ENCODE measurements at regions not wholly inside any gene's neighbourhood (a gene's known extent, or its start where the extent isn't known, plus 50 kb on each side); places are given as distances from the start of the nearest gene placed in this dataset.

DNA sequence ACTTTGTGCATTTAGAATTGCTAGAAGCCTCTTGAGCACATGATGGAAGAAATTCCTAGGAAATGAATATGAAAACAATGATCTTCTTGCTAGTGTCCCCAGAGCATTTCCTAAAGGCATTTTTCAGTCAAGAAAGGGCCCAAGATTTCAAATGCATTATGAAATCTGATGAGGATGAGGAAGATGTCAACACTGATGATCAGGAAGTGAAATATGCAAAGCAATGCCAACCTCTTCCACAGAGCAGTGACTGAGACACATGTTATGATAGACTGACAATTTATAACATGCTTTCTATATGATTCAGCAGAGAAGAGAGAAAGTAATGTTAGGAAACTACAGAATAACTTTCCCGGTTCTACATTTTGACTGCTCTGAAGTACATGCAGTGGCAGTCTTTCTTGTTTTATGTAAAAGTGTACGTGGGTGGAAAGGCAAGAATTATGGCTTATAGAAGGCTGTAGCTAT lies 859.1 kb upstream of the GOT2 start:
- Mint-ChIP-seq H3K27ac (no peak overlapping the region), H3K36me3 (ENCODE audit: low read depth) (no peaks in the 10 kb centered on the region), H3K27me3 (no peaks in the 10 kb centered on the region), H3K4me1 (no peaks in the 10 kb centered on the region), H3K9me3 (no peaks in the 10 kb centered on the region), H3K4me3 (no peak overlapping the region)
- intact Hi-C loops (cut with micrococcal nuclease) = no loop called here
- DNase-seq = no peak

DNA sequence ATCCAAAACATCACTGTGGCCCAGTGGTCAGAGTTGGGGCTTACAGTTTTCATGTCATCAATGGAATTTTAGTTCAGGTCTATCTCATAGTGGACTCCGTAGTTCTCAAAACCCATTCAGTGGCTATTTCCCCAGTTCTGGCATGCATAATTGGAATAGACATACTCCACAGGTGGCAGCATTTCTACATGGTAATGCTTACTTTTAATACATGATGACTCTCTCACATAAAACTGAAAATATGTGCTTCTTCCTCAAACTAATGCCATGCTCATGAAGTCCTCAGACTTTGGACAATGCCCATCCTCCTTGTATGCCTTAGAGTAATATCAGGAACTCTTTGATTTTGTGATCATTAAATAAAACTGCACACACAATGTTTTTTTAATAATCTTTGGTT lies 857.4 kb upstream of the GOT2 start:
- Mint-ChIP-seq H3K4me1 (no peaks in the 10 kb centered on the region), H3K27ac (no peak overlapping the region), H3K36me3 (ENCODE audit: low read depth) (no peaks in the 10 kb centered on the region), H3K27me3 (no peaks in the 10 kb centered on the region), H3K9me3 (no peaks in the 10 kb centered on the region), H3K4me3 (no peak overlapping the region)
- intact Hi-C loops (cut with micrococcal nuclease) = no loop called here
- DNase-seq = no peak

DNA sequence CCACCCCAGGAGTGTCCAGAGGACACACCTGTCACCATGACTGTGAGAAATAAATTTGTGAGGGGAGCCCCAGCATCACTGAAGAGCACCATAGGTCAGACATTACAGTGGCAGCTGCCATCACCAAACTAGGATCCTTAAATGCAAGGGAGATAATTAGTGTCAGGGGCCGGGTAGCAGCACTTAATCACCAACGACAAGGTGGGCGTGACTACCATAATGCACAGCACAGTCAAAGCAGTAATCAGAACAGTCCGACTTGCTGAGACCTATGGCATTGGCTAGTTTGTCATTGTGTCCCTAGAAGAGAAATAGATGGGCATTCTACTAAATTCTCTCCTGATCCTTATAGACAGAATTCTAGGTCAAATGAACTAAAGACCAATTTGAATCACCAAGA lies 856.7 kb upstream of the GOT2 start:
- intact Hi-C loops (cut with micrococcal nuclease) = no loop called here
- DNase-seq = no peak
- no peaks in the 10 kb centered on the region for H3K27me3 Mint-ChIP-seq

DNA sequence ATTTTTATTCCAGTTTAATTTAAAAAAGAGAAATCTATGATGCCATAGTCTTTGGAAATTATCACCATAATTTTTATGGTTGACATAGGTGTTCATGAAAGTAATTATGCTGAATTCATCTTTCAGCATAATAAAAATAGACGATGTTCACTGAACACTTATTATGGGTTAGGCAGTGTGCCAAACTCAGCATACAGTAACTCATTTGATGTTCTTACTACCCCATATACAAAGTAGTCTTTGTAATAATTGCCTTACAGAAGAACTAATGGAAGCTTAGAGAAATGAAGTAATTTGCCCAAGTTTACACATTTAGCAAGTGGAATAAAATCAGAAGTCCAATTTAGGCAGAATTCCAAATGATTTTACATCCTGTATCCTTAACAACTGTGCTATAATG lies 852.2 kb upstream of the GOT2 start:
- H3K4me1 Mint-ChIP-seq = no peaks in the 10 kb centered on the region
- no peak for DNase-seq
- no peak overlapping the region for H3K4me3 Mint-ChIP-seq
- intact Hi-C loops (cut with micrococcal nuclease) = no loop called here
- no peaks in the 10 kb centered on the region for H3K27me3 Mint-ChIP-seq
- peaks cover 4% of the 10 kb centered on the region for H3K9me3 Mint-ChIP-seq
- no peak overlapping the region for H3K27ac Mint-ChIP-seq
- no peaks in the 10 kb centered on the region for H3K36me3 Mint-ChIP-seq (ENCODE audit: low read depth)

More for the DNA sequence above, 856.7 kb upstream of the GOT2 start:
- Mint-ChIP-seq H3K27ac (no peak overlapping the region), H3K9me3 (no peaks in the 10 kb centered on the region), H3K4me1 (no peaks in the 10 kb centered on the region), H3K4me3 (no peak overlapping the region), H3K36me3 (ENCODE audit: low read depth) (no peaks in the 10 kb centered on the region)

DNA sequence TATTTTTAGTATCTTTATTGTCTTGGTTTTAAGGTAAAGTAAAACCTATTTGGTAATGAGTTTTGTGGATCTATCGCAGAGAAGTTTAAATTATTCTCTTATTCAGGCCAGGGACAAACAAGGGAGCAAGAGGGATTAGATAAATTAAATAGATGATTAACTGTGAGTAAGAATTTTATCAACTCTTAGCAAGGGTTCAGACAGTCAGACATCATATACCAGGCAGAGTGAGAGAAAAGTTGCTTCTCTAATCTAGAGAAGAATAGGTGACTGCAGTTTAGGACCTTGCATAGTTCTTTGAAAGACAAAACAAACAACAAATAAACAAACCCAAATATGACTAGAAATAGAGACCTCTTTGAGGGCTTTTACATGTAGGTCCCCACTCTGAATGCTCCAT lies 840.2 kb upstream of the GOT2 start:
- H3K9me3 Mint-ChIP-seq = no peaks in the 10 kb centered on the region
- H3K27ac Mint-ChIP-seq = no peak overlapping the region
- H3K27me3 Mint-ChIP-seq = no peaks in the 10 kb centered on the region
- H3K36me3 Mint-ChIP-seq (ENCODE audit: low read depth) = no peaks in the 10 kb centered on the region
- no peak overlapping the region for H3K4me3 Mint-ChIP-seq
- DNase-seq = no peak
- H3K4me1 Mint-ChIP-seq = no peaks in the 10 kb centered on the region
- intact Hi-C loops (cut with micrococcal nuclease) = no loop called here

DNA sequence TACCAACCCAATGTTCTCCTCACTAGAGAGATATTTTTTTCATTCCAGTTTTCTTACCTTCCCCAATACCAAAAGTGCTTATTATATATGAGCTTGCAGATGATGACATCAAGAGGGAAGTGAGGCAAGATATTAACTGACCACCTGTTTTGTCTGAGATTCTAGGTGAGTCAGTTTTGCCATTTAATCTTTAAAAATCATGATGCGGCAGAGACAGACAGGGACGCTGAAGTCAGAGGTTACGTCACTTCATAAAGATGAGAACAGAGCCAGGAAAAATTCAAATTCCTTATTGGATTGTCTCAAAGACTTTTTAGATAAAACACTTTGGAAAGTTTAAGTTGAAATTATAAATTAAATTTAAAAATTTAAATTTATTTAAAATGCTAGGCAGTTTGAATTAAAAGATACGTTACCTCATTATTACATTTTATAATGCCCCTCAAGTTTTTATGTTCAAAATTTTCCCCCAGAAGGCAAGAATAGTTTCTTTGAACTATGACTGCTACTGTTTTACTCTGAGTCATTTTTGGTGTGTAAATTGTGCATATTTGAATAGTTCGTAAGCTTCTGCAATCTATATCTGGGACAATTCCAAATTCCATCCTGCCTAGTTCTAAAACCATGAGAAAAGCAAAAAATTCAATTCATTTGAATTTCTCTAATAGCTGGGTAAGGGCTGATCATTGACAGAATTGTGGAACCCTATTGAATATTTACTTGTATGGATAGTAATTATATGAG lies 839.6 kb upstream of the GOT2 start:
- H3K4me3 Mint-ChIP-seq = no peak overlapping the region
- intact Hi-C loops (cut with micrococcal nuclease) = no loop called here
- H3K27me3 Mint-ChIP-seq = no peaks in the 10 kb centered on the region
- no peaks in the 10 kb centered on the region for H3K9me3 Mint-ChIP-seq
- H3K36me3 Mint-ChIP-seq (ENCODE audit: low read depth) = no peaks in the 10 kb centered on the region
- no peak overlapping the region for H3K27ac Mint-ChIP-seq
- H3K4me1 Mint-ChIP-seq = no peaks in the 10 kb centered on the region
- no peak for DNase-seq

DNA sequence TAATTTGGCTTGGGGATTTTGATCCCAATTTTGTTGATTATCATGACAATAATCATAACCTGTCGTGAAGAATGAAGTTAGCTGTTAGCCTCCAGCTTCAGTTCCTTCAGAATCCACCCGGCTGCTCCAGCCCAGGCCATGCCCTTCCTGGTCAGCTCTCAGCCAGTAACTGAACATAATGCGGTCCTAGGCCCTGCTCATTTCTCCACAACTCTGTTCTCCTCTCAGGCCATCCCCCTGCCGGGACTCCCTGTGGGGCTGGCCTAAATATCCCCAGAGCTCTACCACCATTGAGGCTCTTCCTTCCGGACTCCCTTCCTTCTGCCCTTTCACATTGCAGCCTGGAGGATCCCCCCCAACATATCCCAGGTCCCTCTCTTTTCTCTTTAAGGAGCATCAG lies 833.4 kb upstream of the GOT2 start:
- no peaks in the 10 kb centered on the region for H3K36me3 Mint-ChIP-seq (ENCODE audit: low read depth)
- intact Hi-C loops (cut with micrococcal nuclease) = no loop called here
- H3K27ac Mint-ChIP-seq = no peak overlapping the region

DNA sequence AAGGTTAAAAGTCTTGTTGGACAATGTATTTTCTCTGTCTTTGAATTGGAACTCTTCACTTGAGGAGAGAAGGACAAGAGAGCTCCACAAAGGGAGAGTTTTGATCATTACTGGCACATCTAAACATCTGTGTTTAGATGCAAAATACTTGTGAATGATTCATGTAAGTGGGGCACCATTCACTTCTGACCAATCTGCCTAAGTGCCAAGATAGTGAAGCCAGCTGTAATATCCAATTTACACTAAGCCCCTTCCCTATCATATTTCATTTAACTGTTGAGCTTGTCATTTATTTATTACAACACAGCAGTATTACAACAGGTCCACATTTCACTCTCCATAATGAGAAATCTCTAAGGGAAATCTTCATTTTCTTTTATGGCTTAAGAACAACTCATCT lies 832.3 kb upstream of the GOT2 start:
- Mint-ChIP-seq H3K27me3 (no peaks in the 10 kb centered on the region), H3K4me1 (no peaks in the 10 kb centered on the region), H3K9me3 (no peaks in the 10 kb centered on the region), H3K27ac (no peak overlapping the region), H3K4me3 (no peak overlapping the region), H3K36me3 (ENCODE audit: low read depth) (no peaks in the 10 kb centered on the region)
- DNase-seq = no peak
- intact Hi-C loops (cut with micrococcal nuclease) = no loop called here

More for the DNA sequence above, 833.4 kb upstream of the GOT2 start:
- H3K4me3 Mint-ChIP-seq = no peak overlapping the region
- no peaks in the 10 kb centered on the region for H3K27me3 Mint-ChIP-seq
- no peaks in the 10 kb centered on the region for H3K4me1 Mint-ChIP-seq
- no peak for DNase-seq
- H3K9me3 Mint-ChIP-seq = no peaks in the 10 kb centered on the region

DNA sequence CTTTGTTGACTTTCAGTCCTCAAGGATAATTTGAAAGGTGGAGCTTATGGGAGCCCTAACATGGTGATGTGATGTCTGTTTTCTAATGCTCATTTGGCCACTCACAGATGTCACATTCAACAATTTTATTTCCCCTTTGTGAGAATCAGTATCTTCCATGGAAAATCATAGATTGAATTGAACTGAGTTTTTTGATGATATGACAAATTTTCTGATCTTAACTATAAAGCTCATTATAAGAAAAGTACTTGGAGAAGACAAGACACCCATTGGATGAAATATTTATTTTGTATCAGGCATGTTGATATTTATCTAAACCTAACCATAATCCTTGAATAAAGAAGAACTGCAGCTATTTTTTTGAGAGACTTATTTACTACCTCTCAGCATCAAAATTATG lies 824.6 kb upstream of the GOT2 start:
- no peak overlapping the region for H3K27ac Mint-ChIP-seq
- no peak for DNase-seq
- no peaks in the 10 kb centered on the region for H3K36me3 Mint-ChIP-seq (ENCODE audit: low read depth)
- no peaks in the 10 kb centered on the region for H3K27me3 Mint-ChIP-seq
- H3K9me3 Mint-ChIP-seq = no peaks in the 10 kb centered on the region
- H3K4me3 Mint-ChIP-seq = no peak overlapping the region
- no peaks in the 10 kb centered on the region for H3K4me1 Mint-ChIP-seq
- intact Hi-C loops (cut with micrococcal nuclease) = no loop called here

DNA sequence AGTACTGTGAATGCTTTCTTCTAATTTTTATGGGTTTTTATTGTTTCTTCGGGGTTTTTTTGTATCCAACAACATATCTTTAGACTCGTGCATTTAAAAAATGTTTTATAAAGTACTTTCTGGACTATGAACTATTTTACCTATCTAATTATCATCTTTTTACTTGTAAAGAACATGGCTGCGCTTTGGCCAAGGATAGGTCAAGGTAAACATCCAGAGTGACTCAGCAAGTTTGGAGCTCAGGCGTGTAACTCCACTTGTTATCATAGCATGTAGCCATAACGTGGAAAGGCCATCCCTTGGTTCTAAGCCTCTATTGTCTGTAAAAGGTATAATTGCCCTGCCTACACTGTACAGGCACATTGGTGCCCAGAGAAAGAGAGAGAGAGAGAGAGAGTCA lies 818.0 kb upstream of the GOT2 start:
- Mint-ChIP-seq H3K4me3 (no peak overlapping the region), H3K27me3 (no peaks in the 10 kb centered on the region), H3K36me3 (ENCODE audit: low read depth) (no peaks in the 10 kb centered on the region), H3K9me3 (no peaks in the 10 kb centered on the region), H3K4me1 (no peaks in the 10 kb centered on the region), H3K27ac (no peak overlapping the region)
- DNase-seq = no peak
- intact Hi-C loops (cut with micrococcal nuclease) = no loop called here

DNA sequence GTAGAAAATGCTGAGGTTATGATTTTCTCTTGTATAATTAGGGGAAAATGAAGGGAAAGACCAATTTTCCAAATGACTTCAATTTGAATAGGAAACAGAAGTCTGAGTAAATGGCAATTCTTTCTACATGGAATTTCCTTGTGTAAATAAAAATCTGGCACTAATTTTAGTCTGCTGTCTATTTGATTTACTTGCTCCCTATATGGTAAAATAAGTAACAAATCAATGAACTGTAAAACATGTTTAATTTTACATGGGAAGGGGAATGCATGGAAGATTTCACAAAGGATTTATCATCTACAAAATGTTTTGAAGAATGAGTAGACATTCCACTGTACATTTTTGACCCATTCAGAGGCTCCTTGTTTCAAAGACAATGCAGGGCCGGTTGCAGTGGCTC lies 811.6 kb upstream of the GOT2 start:
- no peak for DNase-seq
- Mint-ChIP-seq H3K4me3 (no peak overlapping the region), H3K4me1 (no peaks in the 10 kb centered on the region), H3K36me3 (ENCODE audit: low read depth) (no peaks in the 10 kb centered on the region), H3K27me3 (no peaks in the 10 kb centered on the region), H3K27ac (no peak overlapping the region), H3K9me3 (no peaks in the 10 kb centered on the region)
- intact Hi-C loops (cut with micrococcal nuclease) = no loop called here

DNA sequence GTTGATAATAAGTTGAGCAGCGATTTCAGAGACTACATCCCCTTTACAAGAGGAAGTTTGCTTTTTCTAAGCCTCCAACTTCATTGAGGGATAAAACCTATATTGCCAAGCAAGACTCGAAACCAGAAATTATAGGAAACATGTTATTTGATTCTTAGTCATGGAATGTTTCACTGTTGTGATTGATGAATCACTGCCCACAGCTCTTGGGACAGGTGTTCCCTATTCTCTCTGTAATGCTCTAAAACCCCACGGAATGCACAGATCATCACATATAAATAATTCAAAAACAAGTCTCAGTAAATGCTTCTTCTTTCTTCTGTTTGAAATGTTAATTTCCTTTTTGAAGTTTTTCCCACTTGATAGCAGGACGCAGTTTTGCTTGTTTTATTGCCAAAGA lies 809.5 kb upstream of the GOT2 start:
- Mint-ChIP-seq H3K4me1 (no peaks in the 10 kb centered on the region), H3K4me3 (no peak overlapping the region), H3K27ac (no peak overlapping the region), H3K36me3 (ENCODE audit: low read depth) (no peaks in the 10 kb centered on the region), H3K27me3 (no peaks in the 10 kb centered on the region), H3K9me3 (no peaks in the 10 kb centered on the region)
- no peak for DNase-seq
- intact Hi-C loops (cut with micrococcal nuclease) = no loop called here

DNA sequence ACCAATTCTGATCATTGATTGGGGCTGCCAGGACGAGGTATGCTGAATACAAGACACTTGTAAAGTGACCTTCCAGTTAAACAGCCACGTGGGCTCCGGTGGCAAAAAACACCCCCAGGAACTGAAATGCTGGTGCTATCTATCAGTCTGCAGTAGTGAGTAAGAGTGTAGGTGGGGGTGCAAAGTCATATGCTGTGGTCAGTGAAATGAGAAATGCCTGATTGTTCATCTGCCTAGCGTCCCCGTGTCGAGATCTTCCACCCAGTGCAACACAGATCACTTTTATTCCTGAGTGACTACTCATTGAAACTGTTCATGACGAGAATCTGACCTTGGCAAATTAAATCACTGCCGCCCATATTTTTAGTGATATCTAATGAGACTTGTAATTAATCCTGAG lies 806.5 kb upstream of the GOT2 start:
- H3K9me3 Mint-ChIP-seq = no peaks in the 10 kb centered on the region
- H3K4me1 Mint-ChIP-seq = no peaks in the 10 kb centered on the region

DNA sequence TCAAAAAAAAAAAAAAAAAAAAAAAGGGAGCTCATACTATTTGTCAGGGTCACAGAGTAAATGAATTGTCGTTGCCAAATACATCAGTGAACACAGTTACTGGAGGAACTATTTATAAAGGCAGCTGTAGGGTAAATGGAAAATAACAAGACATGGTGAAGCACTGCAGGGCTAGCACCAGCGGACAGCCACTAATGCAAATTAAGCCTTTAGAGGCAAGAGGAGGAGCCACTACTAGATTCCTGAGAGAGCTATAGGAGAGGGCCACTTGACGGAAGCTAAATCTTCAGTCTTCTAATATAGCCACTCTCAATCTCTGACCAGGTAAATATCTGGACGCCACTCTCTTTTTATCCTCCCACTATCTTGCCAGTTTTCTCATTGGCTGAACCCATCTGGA lies 801.2 kb upstream of the GOT2 start:
- no peaks in the 10 kb centered on the region for H3K9me3 Mint-ChIP-seq
- H3K27me3 Mint-ChIP-seq = no peaks in the 10 kb centered on the region
- intact Hi-C loops (cut with micrococcal nuclease) = no loop called here
- no peaks in the 10 kb centered on the region for H3K36me3 Mint-ChIP-seq (ENCODE audit: low read depth)
- H3K27ac Mint-ChIP-seq = no peak overlapping the region
- H3K4me1 Mint-ChIP-seq = no peaks in the 10 kb centered on the region
- H3K4me3 Mint-ChIP-seq = no peak overlapping the region
- no peak for DNase-seq

More for the DNA sequence above, 806.5 kb upstream of the GOT2 start:
- no peak overlapping the region for H3K4me3 Mint-ChIP-seq
- no peak overlapping the region for H3K27ac Mint-ChIP-seq
- no peak for DNase-seq
- intact Hi-C loops (cut with micrococcal nuclease) = no loop called here
- no peaks in the 10 kb centered on the region for H3K36me3 Mint-ChIP-seq (ENCODE audit: low read depth)
- H3K27me3 Mint-ChIP-seq = no peaks in the 10 kb centered on the region
